ENCODE measurements at regions not wholly inside any gene's neighbourhood (a gene's known extent, or its start where the extent isn't known, plus 50 kb on each side); places are given as distances from the start of the nearest gene placed in this dataset.

- BruUV-seq (replicated peaks), result no TSS peak
- no peak overlapping the region for H2AFZ ChIP-seq (ENCODE audit: low read depth, low read length, poor library complexity, severe bottlenecking)
- no peak overlapping the region for H3K9ac ChIP-seq (ENCODE audit: low read length)
- no peak overlapping the region for H3K4me3 ChIP-seq (replicated peaks in 1 of 2; ENCODE audit: low read depth in 1 of 2, low read length in 2 of 2)
- H3K79me2 ChIP-seq (ENCODE audit: insufficient read depth, low read length), result no peaks in the 10 kb centered on the region
- H3K27me3 ChIP-seq (ENCODE audit: insufficient read depth, low read length), result peaks cover 5% of the 10 kb centered on the region; the same call in 1 of the 2 replicates
- ChIA-PET POLR2A (no interaction called here), RAD21 (ENCODE audit: low non-redundant PET in 1 of 2, low total read pairs in 2 of 2, uncharacterized antibody in 2 of 2, unreplicated experiment in 2 of 2) (no interaction called here), CTCF (no interaction called here)
- ATAC-seq (no peak), DNase-seq (ENCODE audit: low read depth, low spot score) (no peak)
- TF ChIP-seq CTCF (IDR thresholded peaks at IDR 0.05 in 2 of 3, conservative IDR thresholded peaks at IDR 0.05 in 1 of 3; ENCODE audit: borderline replicate concordance in 1 of 3, insufficient read depth in 1 of 3, low read depth in 2 of 3, low read length in 2 of 3) (no peak), RAD21 (IDR thresholded peaks at IDR 0.05; ENCODE audit: low read depth) (no peak), JUND (IDR thresholded peaks at IDR 0.05) (no peak), ATF3 (IDR thresholded peaks at IDR 0.05) (no peak), FOSL1 (IDR thresholded peaks at IDR 0.05; ENCODE audit: low read depth) (no peak), CBX3 (IDR thresholded peaks at IDR 0.05; ENCODE audit: low read depth) (no peak), SIN3A (IDR thresholded peaks at IDR 0.05; ENCODE audit: low read depth) (no peak), ZFX (IDR thresholded peaks at IDR 0.05) (no peak), CEBPB (IDR thresholded peaks at IDR 0.05; ENCODE audit: low read depth) (no peak), SP1 (IDR thresholded peaks at IDR 0.05; ENCODE audit: low read depth) (no peak), MAX (IDR thresholded peaks at IDR 0.05) (no peak), EZH2phosphoT487 (IDR thresholded peaks at IDR 0.05; ENCODE audit: borderline replicate concordance) (no peak), TCF7L2 (IDR thresholded peaks at IDR 0.05; ENCODE audit: borderline replicate concordance, extremely low read depth, insufficient read depth, insufficient read length) (no peak), REST (IDR thresholded peaks at IDR 0.05; ENCODE audit: low read depth) (no peak), EZH2 (IDR thresholded peaks at IDR 0.05) (no peak), ZNF274 (IDR thresholded peaks at IDR 0.05; ENCODE audit: low read depth, low read length) (no peak), ELF1 (IDR thresholded peaks at IDR 0.05; ENCODE audit: borderline replicate concordance, low read depth) (no peak)
- H3K36me3 ChIP-seq (ENCODE audit: control insufficient read depth in 1 of 2, insufficient read depth in 2 of 2, low read length in 2 of 2), result no peaks in the 10 kb centered on the region
- H3K9me3 ChIP-seq (ENCODE audit: control insufficient read depth in 1 of 2, insufficient read depth in 1 of 2, low read depth in 1 of 2, low read length in 2 of 2), result no peaks in the 10 kb centered on the region
- H3K4me1 ChIP-seq (ENCODE audit: control insufficient read depth in 1 of 2, insufficient read depth in 2 of 2, low read length in 2 of 2), result no peaks in the 10 kb centered on the region
- intact Hi-C loops (cut with micrococcal nuclease), result no loop called here
- no peaks in the 10 kb centered on the region for H3K9me2 ChIP-seq (ENCODE audit: insufficient read depth)
- H3K27ac ChIP-seq (ENCODE audit: low read depth, low read length), result no peak overlapping the region
- no peaks in the 10 kb centered on the region for H4K20me1 ChIP-seq (ENCODE audit: insufficient read depth)
- no peak overlapping the region for H3K4me2 ChIP-seq (ENCODE audit: low read length)
Measured at GRCh38 chr12:124224535-124225110, 70.3 kb upstream of the RFLNA start.
